IMR-90 (cell line): ENCODE measurements at regions not wholly inside any gene's neighbourhood (a gene's known extent, or its start where the extent isn't known, plus 50 kb on each side); places are given as distances from the start of the nearest gene placed in this dataset.

Experiments used
- ATAC-seq: fragments of 200-7000 bp; cut with Tn5 transposase; 2 replicates; pipeline ENCODE4 v1.9.1; 2020; ENCODE audit warnings: low read depth, mild to moderate bottlenecking, moderate library complexity
- BruUV-seq: library from RNA; stranded (reverse); fragments of 400-500 nt; replicated peaks from 2 replicates; lab custom pipeline; 2021; lab: Mats Ljungman, UMichigan
- CTCF ChIA-PET: fragments of 300-600 bp; formaldehyde crosslinking; extraction: SDS; loops from one replicate; lab custom pipeline; 2021; ENCODE audit warnings: antibody characterized with exemption; lab: Yijun Ruan, JAX
- POLR2A ChIA-PET: fragments of 300-600 bp; sonication (Branson Sonifier 250); formaldehyde crosslinking; loops from one replicate; lab custom pipeline; 2022; ENCODE audit warnings: antibody characterized with exemption; ENCODE audit not compliant: unreplicated experiment; lab: Charles Lee
- DNase-seq: peaks from one replicate; pipeline ENCODE4 v3.0.0; 2013
- H2AFZ ChIP-seq: replicated peaks from 2 replicates; pipeline ENCODE3; 2013; ENCODE audit warnings: low read length, mild to moderate bottlenecking; ENCODE audit not compliant: poor library complexity
- H2AK5ac ChIP-seq: 2 replicates; pipeline ENCODE4 v1.6.1; 2013; ENCODE audit warnings: low read depth, low read length, inconsistent platforms
- H2AK9ac ChIP-seq: replicated peaks from 2 replicates; pipeline ENCODE3; 2013; ENCODE audit warnings: mild to moderate bottlenecking, low read depth, low read length, moderate library complexity; ENCODE audit not compliant: poor library complexity
- H2BK120ac ChIP-seq: 2 replicates; pipeline ENCODE4 v1.6.1; 2013; ENCODE audit warnings: low read depth, low read length, inconsistent platforms
- H2BK15ac ChIP-seq: 3 replicates; pipeline ENCODE4 v1.6.1; 2013; ENCODE audit warnings: low read depth, low read length, inconsistent platforms
- H2BK20ac ChIP-seq: 2 replicates; pipeline ENCODE4 v1.6.1; 2013; ENCODE audit warnings: low read depth, mild to moderate bottlenecking, inconsistent platforms, low read length, moderate library complexity
- H2BK5ac ChIP-seq: 2 replicates; pipeline ENCODE4 v1.6.1; 2013; ENCODE audit warnings: mild to moderate bottlenecking, low read depth, low read length, inconsistent platforms; ENCODE audit not compliant: poor library complexity, severe bottlenecking
- H3K14ac ChIP-seq: replicated peaks from 2 replicates; pipeline ENCODE4 v1.6.1; 2013; ENCODE audit warnings: low read depth, low read length, inconsistent platforms
- H3K18ac ChIP-seq: 2 replicates; pipeline ENCODE4 v1.6.1; 2013; ENCODE audit warnings: low read depth, low read length, control low read depth
- H3K23ac ChIP-seq: 2 replicates; pipeline ENCODE4 v1.6.1; 2013; ENCODE audit warnings: low read depth, low read length, inconsistent platforms
- H3K27ac ChIP-seq: 2 replicates; pipeline ENCODE4 v1.5.1; 2013; ENCODE audit warnings: mild to moderate bottlenecking, control low read depth, low read length; ENCODE audit not compliant: insufficient read depth
- H3K27me3 ChIP-seq: 2 replicates; pipeline ENCODE4 v1.6.1; 2013; ENCODE audit warnings: low read length; ENCODE audit not compliant: control insufficient read depth, insufficient read depth
- H3K36me3 ChIP-seq: 2 replicates; pipeline ENCODE4 v1.6.1; 2013; ENCODE audit warnings: low read length, mixed read lengths; ENCODE audit not compliant: control insufficient read depth, insufficient read depth
- H3K4ac ChIP-seq: 2 replicates; pipeline ENCODE4 v1.6.1; 2013; ENCODE audit warnings: low read depth, low read length, inconsistent platforms
- H3K4me1 ChIP-seq: 2 replicates; pipeline ENCODE4 v1.6.1; 2013; ENCODE audit warnings: low read length, mixed read lengths; ENCODE audit not compliant: control insufficient read depth, insufficient read depth
- H3K4me2 ChIP-seq: 2 replicates; pipeline ENCODE4 v1.6.1; 2013; ENCODE audit warnings: low read depth, mild to moderate bottlenecking, control low read depth, low read length, moderate library complexity
- H3K4me3 ChIP-seq: 2 replicates; pipeline ENCODE4 v1.5.1; 2013; ENCODE audit warnings: low read depth, mild to moderate bottlenecking, control low read depth, low read length, moderate library complexity; ENCODE audit not compliant: insufficient read depth
- H3K56ac ChIP-seq: 2 replicates; pipeline ENCODE4 v1.6.1; 2013; ENCODE audit warnings: low read length, inconsistent platforms; ENCODE audit not compliant: insufficient read depth; ENCODE audit errors: extremely low read depth
- H3K79me1 ChIP-seq, 2 experiments: 2 replicates each; pipeline ENCODE4 v1.6.1; 2013; ENCODE audit warnings: low read length in 2 of 2, inconsistent platforms in 1 of 2, low read depth in 1 of 2
- H3K9ac ChIP-seq: 2 replicates; pipeline ENCODE4 v1.6.1; 2013; ENCODE audit warnings: low read depth, low read length, control low read depth
- H3K9me1 ChIP-seq: 2 replicates; pipeline ENCODE4 v1.6.1; 2013; ENCODE audit warnings: low read length, inconsistent platforms; ENCODE audit not compliant: insufficient read depth
- H3K9me3 ChIP-seq: 2 replicates; pipeline ENCODE4 v1.6.1; 2013; ENCODE audit warnings: low read length; ENCODE audit not compliant: control insufficient read depth, insufficient read depth
- H4K20me1 ChIP-seq: 2 replicates; pipeline ENCODE4 v1.6.1; 2013; ENCODE audit warnings: low read length, inconsistent platforms; ENCODE audit not compliant: insufficient read depth
- H4K5ac ChIP-seq: 2 replicates; pipeline ENCODE4 v1.6.1; 2013; ENCODE audit warnings: mild to moderate bottlenecking, low read depth, low read length, control low read depth
- H4K8ac ChIP-seq, 2 experiments: 2 replicates each; pipeline ENCODE4 v1.6.1; 2013; ENCODE audit warnings: low read depth in 2 of 2, low read length in 2 of 2, control low read depth in 1 of 2, inconsistent platforms in 1 of 2
- H4K91ac ChIP-seq: 2 replicates; pipeline ENCODE4 v1.6.1; 2013; ENCODE audit warnings: low read depth, low read length, inconsistent platforms; ENCODE audit not compliant: insufficient read depth
- CEBPB ChIP-seq: IDR thresholded peaks from 2 replicates; pipeline ENCODE4 v1.6.1; 2012; ENCODE audit warnings: low read depth, low read length, improper control_type of control experiment
- CHD1 ChIP-seq: IDR thresholded peaks from 2 replicates; pipeline ENCODE4 v1.6.1; 2012; ENCODE audit warnings: low read depth, low read length, improper control_type of control experiment
- FOS ChIP-seq: fragments of 150-350 bp; IDR thresholded peaks from 2 replicates; pipeline ENCODE4 v1.6.1; 2016; ENCODE audit warnings: low read depth, low read length
- MAFK ChIP-seq: IDR thresholded peaks from 2 replicates; pipeline ENCODE4 v1.6.1; 2012; ENCODE audit warnings: low read depth, low read length, improper control_type of control experiment
- MAZ ChIP-seq: IDR thresholded peaks from 2 replicates; pipeline ENCODE4 v1.6.1; 2012; ENCODE audit warnings: low read depth, mild to moderate bottlenecking, low read length, improper control_type of control experiment, moderate library complexity, borderline replicate concordance
- MXI1 ChIP-seq: IDR thresholded peaks from 2 replicates; pipeline ENCODE4 v1.6.1; 2012; ENCODE audit warnings: low read depth, mild to moderate bottlenecking, low read length, moderate library complexity, borderline replicate concordance
- NFE2L2 ChIP-seq: fragments of 150-350 bp; IDR thresholded peaks from 2 replicates; pipeline ENCODE4 v1.6.1; 2016; ENCODE audit warnings: low read depth, mild to moderate bottlenecking, low read length
- POLR2A ChIP-seq: IDR thresholded peaks from 2 replicates; pipeline ENCODE4 v1.6.1; 2012; ENCODE audit warnings: mild to moderate bottlenecking, low read depth, low read length
- RAD21 ChIP-seq: IDR thresholded peaks from 2 replicates; pipeline ENCODE4 v1.6.1; 2012; ENCODE audit warnings: low read length, improper control_type of control experiment
- RCOR1 ChIP-seq: IDR thresholded peaks from 2 replicates; pipeline ENCODE4 v1.6.1; 2012; ENCODE audit warnings: mild to moderate bottlenecking, low read length, improper control_type of control experiment; ENCODE audit not compliant: insufficient replicate concordance
- RFX5 ChIP-seq: IDR thresholded peaks from 2 replicates; pipeline ENCODE4 v1.8.0; 2012; ENCODE audit warnings: low read depth, mild to moderate bottlenecking, low read length, moderate library complexity
- WGBS, 2 experiments: methylation state at CpG; one replicate each; pipeline versions ENCODE4 v1.1.5 to v1.1.7; 2013; ENCODE audit warnings: missing lambda C conversion rate in 2 of 2; ENCODE audit not compliant: insufficient read length in 1 of 2; ENCODE audit errors: extremely low coverage in 2 of 2; 5-methylcytosine and 5-hydroxymethylcytosine counted together
- dilution Hi-C: fragments of 300-500 bp; cut with HindIII; formaldehyde crosslinking; loops from one replicate; pipeline ENCODE4 v1.14.3; 2018; ENCODE audit warnings: low sequenced_read_pairs; ENCODE audit not compliant: unreplicated experiment
- in situ Hi-C: fragments of 300-500 bp; cut with MboI; formaldehyde crosslinking; loops from 3 replicates; pipeline ENCODE4 v1.14.3; 2019; ENCODE audit warnings: low sequenced_read_pairs, inconsistent platforms, mixed read lengths
- intact Hi-C: fragments of 100-400 bp; cut with micrococcal nuclease; formaldehyde crosslinking; loops from 2 replicates; pipeline ENCODE4 v1.10.0; 2022
- TF ChIP-seq, protein P1 (sequence below): fragments of 150-350 bp; IDR thresholded peaks from 2 replicates; pipeline ENCODE4 v1.6.1; 2017; ENCODE audit warnings: mild to moderate bottlenecking, antibody characterized with exemption, low read length, low read depth

DNA sequence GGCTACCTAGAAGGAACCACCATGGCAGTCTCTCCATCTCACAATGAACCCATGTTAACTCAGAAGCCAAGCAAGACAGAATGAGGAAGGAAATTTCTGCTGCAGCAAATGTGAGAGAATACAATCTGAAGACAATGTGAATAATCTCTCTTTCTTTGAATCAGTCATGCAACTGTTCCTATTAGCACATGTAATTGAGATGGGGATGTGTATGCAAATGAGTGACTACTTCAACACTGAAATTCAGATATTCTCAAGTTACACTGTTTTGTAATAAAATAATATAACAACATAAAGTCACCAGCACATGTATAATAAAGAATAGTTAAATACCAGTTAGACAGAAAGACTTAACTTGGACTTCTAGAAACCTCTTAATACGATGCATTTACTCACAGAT is 1200.6 kb upstream of the PIK3C3 start:
- Histone ChIP-seq H4K91ac (no peak overlapping the region), H3K4ac (no peak overlapping the region), H2BK15ac (no peak overlapping the region; the same call in 2 of the 3 replicates), H3K18ac (no peak overlapping the region), H3K9ac (no peak overlapping the region), H3K56ac (no peak overlapping the region), H3K4me3 (no peak overlapping the region), H4K20me1 (no peaks in the 10 kb centered on the region), H3K36me3 (no peaks in the 10 kb centered on the region), H3K4me2 (no peak overlapping the region), H3K14ac (no peak overlapping the region), H2BK20ac (no peak overlapping the region), H2AK5ac (no peak overlapping the region), H2BK5ac (no peak overlapping the region), H3K9me1 (no peaks in the 10 kb centered on the region), H3K23ac (no peak overlapping the region), H3K4me1 (no peaks in the 10 kb centered on the region), H2AFZ (no peak overlapping the region), H4K8ac (no peak overlapping the region), H2BK120ac (no peak overlapping the region), H3K9me3 (no peaks in the 10 kb centered on the region), H4K5ac (no peak overlapping the region), H3K27ac (no peak overlapping the region), H3K27me3 (no peaks in the 10 kb centered on the region), H2AK9ac (no peak overlapping the region), H3K79me1 (no peaks in the 10 kb centered on the region)
- CTCF ChIA-PET: no interaction called here
- in situ Hi-C loops (no loop called here), dilution Hi-C loops (no loop called here), intact Hi-C loops (no loop called here)
- no CpG with 5 or more reads among the region's 1 CpG for WGBS, 2 experiments
- BruUV-seq: no TSS peak
- TF ChIP-seq RCOR1 (no peak), RAD21 (no peak), RFX5 (no peak), MXI1 (no peak), NFE2L2 (no peak), CEBPB (no peak), CHD1 (no peak), POLR2A (no peak), MAFK (no peak), FOS (no peak), MAZ (no peak)
- TF ChIP-seq, protein P1, sequence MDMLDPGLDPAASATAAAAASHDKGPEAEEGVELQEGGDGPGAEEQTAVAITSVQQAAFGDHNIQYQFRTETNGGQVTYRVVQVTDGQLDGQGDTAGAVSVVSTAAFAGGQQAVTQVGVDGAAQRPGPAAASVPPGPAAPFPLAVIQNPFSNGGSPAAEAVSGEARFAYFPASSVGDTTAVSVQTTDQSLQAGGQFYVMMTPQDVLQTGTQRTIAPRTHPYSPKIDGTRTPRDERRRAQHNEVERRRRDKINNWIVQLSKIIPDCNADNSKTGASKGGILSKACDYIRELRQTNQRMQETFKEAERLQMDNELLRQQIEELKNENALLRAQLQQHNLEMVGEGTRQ: no peak
- ATAC-seq (no peak), DNase-seq (no peak)
- POLR2A ChIA-PET: no interaction called here
